HFFc6 (cell line): ENCODE measurements at regions not wholly inside any gene's neighbourhood (a gene's known extent, or its start where the extent isn't known, plus 50 kb on each side); places are given as distances from the start of the nearest gene placed in this dataset.

Source experiments
- DNase-seq: peaks from one replicate; pipeline ENCODE4 v3.0.0-alpha.2; 2018
- H3K27ac Mint-ChIP-seq: 2 replicates; pipeline ENCODE4 v1.8.0; 2020; ENCODE audit warnings: mild to moderate bottlenecking, mixed read lengths
- H3K27me3 Mint-ChIP-seq: 2 replicates; pipeline ENCODE4 v1.8.0; 2021; ENCODE audit warnings: mild to moderate bottlenecking, moderate library complexity, mixed read lengths; ENCODE audit not compliant: insufficient read depth
- H3K36me3 Mint-ChIP-seq: 2 replicates; pipeline ENCODE4 v1.8.0; 2021; ENCODE audit warnings: low read depth, mixed read lengths
- H3K4me1 Mint-ChIP-seq: 2 replicates; pipeline ENCODE4 v1.8.0; 2020; ENCODE audit warnings: low read depth, mixed read lengths
- H3K4me3 Mint-ChIP-seq: 2 replicates; pipeline ENCODE4 v1.8.0; 2020; ENCODE audit warnings: mild to moderate bottlenecking, moderate library complexity, mixed read lengths
- H3K9me3 Mint-ChIP-seq: 2 replicates; pipeline ENCODE4 v1.8.0; 2020; ENCODE audit warnings: mild to moderate bottlenecking, mixed read lengths
- CTCF ChIP-seq: fragments of 200-600 bp; sonication (generic); IDR thresholded peaks from 2 replicates; pipeline ENCODE4 v1.5.0; 2021; ENCODE audit warnings: antibody characterized with exemption, mild to moderate bottlenecking

GRCh38 chr7:119436882-119437281 lies 836.1 kb upstream of the KCND2 start:
- Mint-ChIP-seq H3K4me1 (no peaks in the 10 kb centered on the region), H3K36me3 (no peaks in the 10 kb centered on the region), H3K4me3 (no peak overlapping the region), H3K9me3 (peaks cover 29% of the 10 kb centered on the region), H3K27me3 (no peaks in the 10 kb centered on the region), H3K27ac (no peak overlapping the region)
- TF ChIP-seq CTCF: no peak
- no peak for DNase-seq

GRCh38 chr7:119438315-119438714 lies 834.7 kb upstream of the KCND2 start:
- Mint-ChIP-seq H3K4me1 (no peaks in the 10 kb centered on the region), H3K9me3 (peaks cover 24% of the 10 kb centered on the region), H3K27me3 (no peaks in the 10 kb centered on the region), H3K27ac (no peak overlapping the region), H3K4me3 (no peak overlapping the region), H3K36me3 (no peaks in the 10 kb centered on the region)
- no peak for TF ChIP-seq CTCF
- DNase-seq: no peak

GRCh38 chr7:119439192-119439591 lies 833.8 kb upstream of the KCND2 start:
- H3K27me3 Mint-ChIP-seq: no peaks in the 10 kb centered on the region
- TF ChIP-seq CTCF: no peak
- no peak overlapping the region for H3K4me3 Mint-ChIP-seq
- H3K27ac Mint-ChIP-seq: no peak overlapping the region
- no peaks in the 10 kb centered on the region for H3K4me1 Mint-ChIP-seq
- DNase-seq: no peak
- peaks cover 21% of the 10 kb centered on the region for H3K9me3 Mint-ChIP-seq
- H3K36me3 Mint-ChIP-seq: no peaks in the 10 kb centered on the region

GRCh38 chr7:119452401-119452800 lies 820.6 kb upstream of the KCND2 start:
- no peak overlapping the region for H3K4me3 Mint-ChIP-seq
- no peak overlapping the region for H3K27ac Mint-ChIP-seq
- no peaks in the 10 kb centered on the region for H3K4me1 Mint-ChIP-seq
- peaks cover 50% of the 10 kb centered on the region for H3K9me3 Mint-ChIP-seq
- DNase-seq: no peak
- TF ChIP-seq CTCF: no peak
- H3K36me3 Mint-ChIP-seq: no peaks in the 10 kb centered on the region; the same call in 1 of the 2 replicates
- H3K27me3 Mint-ChIP-seq: no peaks in the 10 kb centered on the region

- Mint-ChIP-seq H3K4me1 (no peaks in the 10 kb centered on the region), H3K27me3 (no peaks in the 10 kb centered on the region; the same call in 1 of the 2 replicates), H3K27ac (no peak overlapping the region), H3K4me3 (no peak overlapping the region), H3K9me3 (peaks cover 24% of the 10 kb centered on the region), H3K36me3 (no peaks in the 10 kb centered on the region)
- no peak for TF ChIP-seq CTCF
- no peak for DNase-seq
These were observed 807.1 kb upstream of the KCND2 start for GRCh38 chr7:119465798-119466305.
